ENCODE measurements at regions not wholly inside any gene's neighbourhood (a gene's known extent, or its start where the extent isn't known, plus 50 kb on each side); places are given as distances from the start of the nearest gene placed in this dataset.
A peak's percentile ranks its signal among the peaks of the same experiment; 100 is the strongest.

DNA sequence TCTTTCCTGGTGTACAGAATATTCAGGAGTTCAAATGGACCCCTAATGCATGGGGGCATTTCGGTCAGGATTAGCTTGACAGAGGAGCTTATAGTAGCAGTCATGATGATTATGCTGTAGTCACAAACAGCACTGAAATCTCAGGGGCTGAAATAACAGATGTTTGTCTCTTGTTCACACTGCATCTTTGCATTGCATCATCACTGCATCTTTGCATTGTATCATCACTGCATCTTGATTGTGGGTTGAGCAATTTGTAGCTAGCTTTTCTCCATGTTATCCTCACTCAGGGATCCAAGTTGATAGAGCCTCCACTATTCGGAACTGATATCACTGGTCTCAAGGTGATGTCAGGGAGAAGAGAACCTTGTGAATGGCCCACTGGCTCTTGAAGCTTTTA lies 160.9 kb downstream of the GATB start:
- ChIA-PET POLR2A (interaction anchor here (0.6 to 1.2 kb wide), 4 partner anchors 12 to 1891 kb away, joined by 3 to 4 read pairs (median 4); no protein-coding TSS in a partner anchor), CTCF (interaction anchor here (1.3 to 1.6 kb wide), 2 partner anchors 190 to 323 kb away, joined by 5 to 6 read pairs; partner anchors contain the start of gene PRSS48)
- Mint-ChIP-seq H3K9me3 (ENCODE audit: unreplicated experiment) (no peaks in the 10 kb centered on the region), H3K4me3 (ENCODE audit: unreplicated experiment) (no peak overlapping the region), H3K36me3 (ENCODE audit: insufficient read depth, unreplicated experiment) (peaks cover 10% of the 10 kb centered on the region), H3K27ac (ENCODE audit: low read depth, unreplicated experiment) (no peak overlapping the region), H3K4me1 (ENCODE audit: insufficient read depth, unreplicated experiment) (no peaks in the 10 kb centered on the region), H3K27me3 (ENCODE audit: insufficient read depth, unreplicated experiment) (no peaks in the 10 kb centered on the region)
- BruUV-seq (replicated peaks) = no TSS peak
- TF ChIP-seq, protein P1, sequence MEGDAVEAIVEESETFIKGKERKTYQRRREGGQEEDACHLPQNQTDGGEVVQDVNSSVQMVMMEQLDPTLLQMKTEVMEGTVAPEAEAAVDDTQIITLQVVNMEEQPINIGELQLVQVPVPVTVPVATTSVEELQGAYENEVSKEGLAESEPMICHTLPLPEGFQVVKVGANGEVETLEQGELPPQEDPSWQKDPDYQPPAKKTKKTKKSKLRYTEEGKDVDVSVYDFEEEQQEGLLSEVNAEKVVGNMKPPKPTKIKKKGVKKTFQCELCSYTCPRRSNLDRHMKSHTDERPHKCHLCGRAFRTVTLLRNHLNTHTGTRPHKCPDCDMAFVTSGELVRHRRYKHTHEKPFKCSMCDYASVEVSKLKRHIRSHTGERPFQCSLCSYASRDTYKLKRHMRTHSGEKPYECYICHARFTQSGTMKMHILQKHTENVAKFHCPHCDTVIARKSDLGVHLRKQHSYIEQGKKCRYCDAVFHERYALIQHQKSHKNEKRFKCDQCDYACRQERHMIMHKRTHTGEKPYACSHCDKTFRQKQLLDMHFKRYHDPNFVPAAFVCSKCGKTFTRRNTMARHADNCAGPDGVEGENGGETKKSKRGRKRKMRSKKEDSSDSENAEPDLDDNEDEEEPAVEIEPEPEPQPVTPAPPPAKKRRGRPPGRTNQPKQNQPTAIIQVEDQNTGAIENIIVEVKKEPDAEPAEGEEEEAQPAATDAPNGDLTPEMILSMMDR (IDR thresholded peaks at IDR 0.05; ENCODE audit: unreplicated experiment) = no peak
- DNase-seq (ENCODE audit: unreplicated experiment) = peak; percentile 6
- intact Hi-C loops (cut with micrococcal nuclease) = no loop called here

DNA sequence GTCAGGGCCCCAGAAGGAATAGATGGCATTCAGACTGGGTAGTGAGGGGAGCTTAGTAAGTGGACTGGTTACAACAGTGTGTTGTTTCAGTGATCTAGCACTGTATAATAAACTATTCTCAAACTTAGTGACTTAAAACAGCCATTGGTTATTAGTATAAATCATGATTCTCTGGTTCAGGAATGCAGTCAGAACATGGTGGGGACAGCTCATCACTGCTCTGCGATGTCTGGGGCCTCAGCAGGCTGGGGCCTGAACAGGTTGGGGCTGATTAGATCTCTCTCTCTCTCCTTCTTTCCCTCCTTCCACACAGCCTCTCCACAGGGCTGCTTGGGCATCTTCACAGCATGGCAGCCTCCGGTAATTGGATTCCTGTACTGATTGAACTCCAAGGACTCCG lies 160.4 kb downstream of the GATB start:
- POLR2A ChIA-PET = interaction anchor here (0.6 to 1.2 kb wide), 5 partner anchors 13 to 1892 kb away, joined by 3 to 4 read pairs (median 3); no protein-coding TSS in a partner anchor
- H3K36me3 Mint-ChIP-seq (ENCODE audit: insufficient read depth, unreplicated experiment) = peaks cover 10% of the 10 kb centered on the region

DNA sequence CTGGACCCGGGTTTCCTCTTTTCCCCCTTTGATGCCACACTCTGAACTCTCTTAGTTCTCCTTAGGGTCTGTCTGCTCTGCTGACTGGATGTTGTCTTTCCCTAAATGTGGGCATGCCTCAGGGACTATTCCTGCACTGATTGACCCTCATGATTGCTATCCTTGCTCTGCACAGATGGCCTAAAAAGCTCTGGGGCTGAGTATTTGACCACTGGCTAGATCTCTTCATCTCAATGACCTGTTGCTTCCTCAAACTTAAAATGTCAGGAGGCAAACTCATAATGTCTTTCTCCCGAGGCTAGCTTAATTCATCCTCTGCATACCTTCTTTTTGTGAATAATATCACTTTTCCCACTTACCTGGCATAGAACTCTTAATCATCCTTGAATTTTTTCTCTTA lies 157.4 kb downstream of the GATB start:
- TF ChIP-seq, protein P1 (IDR thresholded peaks at IDR 0.05; ENCODE audit: unreplicated experiment) = no peak
- POLR2A ChIA-PET = interaction anchor here (1.4 to 1.8 kb wide), 3 partner anchors 63 to 241 kb away, joined by 4 to 7 read pairs (median 5); no protein-coding TSS in a partner anchor
- H3K4me3 Mint-ChIP-seq (ENCODE audit: unreplicated experiment) = no peak overlapping the region
- no peaks in the 10 kb centered on the region for H3K4me1 Mint-ChIP-seq (ENCODE audit: insufficient read depth, unreplicated experiment)
- no peaks in the 10 kb centered on the region for H3K27me3 Mint-ChIP-seq (ENCODE audit: insufficient read depth, unreplicated experiment)
- no peak overlapping the region for H3K27ac Mint-ChIP-seq (ENCODE audit: low read depth, unreplicated experiment)
- H3K36me3 Mint-ChIP-seq (ENCODE audit: insufficient read depth, unreplicated experiment) = peaks cover 10% of the 10 kb centered on the region
- CTCF ChIA-PET = interaction anchor here (0.6 to 2.7 kb wide), 15 partner anchors 9 to 783 kb away, joined by 3 to 20 read pairs (median 4); partner anchors contain the start of genes FHIP1A and PRSS48
- DNase-seq (ENCODE audit: unreplicated experiment) = no peak
- no TSS peak for BruUV-seq (replicated peaks)
- intact Hi-C loops (cut with micrococcal nuclease) = no loop called here
- H3K9me3 Mint-ChIP-seq (ENCODE audit: unreplicated experiment) = no peaks in the 10 kb centered on the region

More for the DNA sequence above, 160.4 kb downstream of the GATB start:
- no peak for DNase-seq (ENCODE audit: unreplicated experiment)
- Mint-ChIP-seq H3K4me1 (ENCODE audit: insufficient read depth, unreplicated experiment) (no peaks in the 10 kb centered on the region), H3K4me3 (ENCODE audit: unreplicated experiment) (no peak overlapping the region), H3K27ac (ENCODE audit: low read depth, unreplicated experiment) (no peak overlapping the region), H3K9me3 (ENCODE audit: unreplicated experiment) (no peaks in the 10 kb centered on the region), H3K27me3 (ENCODE audit: insufficient read depth, unreplicated experiment) (no peaks in the 10 kb centered on the region)
- BruUV-seq (replicated peaks) = no TSS peak
- TF ChIP-seq, protein P1 (IDR thresholded peaks at IDR 0.05; ENCODE audit: unreplicated experiment) = no peak
- CTCF ChIA-PET = interaction anchor here (1.3 to 1.6 kb wide), 2 partner anchors 191 to 324 kb away, joined by 5 to 6 read pairs; partner anchors contain the start of gene PRSS48
- intact Hi-C loops (cut with micrococcal nuclease) = no loop called here

DNA sequence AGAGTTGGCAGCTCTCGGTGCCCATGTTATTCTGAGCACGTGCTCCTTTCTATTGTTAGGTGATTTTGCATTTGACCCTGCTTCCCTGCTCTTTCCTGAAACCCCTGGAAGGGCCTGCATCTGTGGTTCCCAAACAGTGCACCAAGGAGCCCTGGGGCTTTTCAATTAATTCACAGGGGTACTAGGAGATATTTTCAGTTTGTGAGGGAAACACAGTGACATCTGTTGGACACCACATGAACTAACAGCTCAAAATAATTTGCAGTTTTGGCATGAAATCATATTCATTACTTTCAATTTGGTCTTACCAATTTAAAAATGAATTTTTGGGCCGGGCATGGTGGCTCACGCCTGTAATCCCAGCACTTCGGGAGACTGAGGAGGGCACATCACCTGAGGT lies 156.6 kb downstream of the GATB start:
- Mint-ChIP-seq H3K27me3 (ENCODE audit: insufficient read depth, unreplicated experiment) (no peaks in the 10 kb centered on the region), H3K27ac (ENCODE audit: low read depth, unreplicated experiment) (no peak overlapping the region), H3K4me1 (ENCODE audit: insufficient read depth, unreplicated experiment) (no peaks in the 10 kb centered on the region), H3K9me3 (ENCODE audit: unreplicated experiment) (no peaks in the 10 kb centered on the region), H3K36me3 (ENCODE audit: insufficient read depth, unreplicated experiment) (peaks cover 10% of the 10 kb centered on the region), H3K4me3 (ENCODE audit: unreplicated experiment) (no peak overlapping the region)
- no TSS peak for BruUV-seq (replicated peaks)
- TF ChIP-seq, protein P1 (IDR thresholded peaks at IDR 0.05; ENCODE audit: unreplicated experiment) = peak; percentile 58
- CTCF ChIA-PET = interaction anchor here (0.6 to 2.7 kb wide), 25 partner anchors 8 to 782 kb away, joined by 3 to 20 read pairs (median 4); partner anchors contain the start of gene PRSS48
- DNase-seq (ENCODE audit: unreplicated experiment) = peak; percentile 29
- POLR2A ChIA-PET = interaction anchor here (0.6 to 1.8 kb wide), 4 partner anchors 33 to 242 kb away, joined by 3 to 7 read pairs (median 4); no protein-coding TSS in a partner anchor
- intact Hi-C loops (cut with micrococcal nuclease) = loop anchor here (1.0 to 2.0 kb wide), 3 partner anchors 73 to 487 kb away; no protein-coding TSS in a partner anchor

Measured in MCF 10A (cell line).